GM18505 (cell line): ENCODE measurements at regions not wholly inside any gene's neighbourhood (a gene's known extent, or its start where the extent isn't known, plus 50 kb on each side); places are given as distances from the start of the nearest gene placed in this dataset.

ENCODE experiments used
- ATAC-seq: cut with Tn5 transposase; IDR thresholded peaks from one replicate; pipeline ENCODE4 v1.9.1; 2021; ENCODE audit not compliant: unreplicated experiment
- POLR2A ChIP-seq: IDR thresholded peaks from 4 replicates; pipeline ENCODE4 v1.6.1; 2011; ENCODE audit warnings: borderline replicate concordance; ENCODE audit not compliant: insufficient read depth, insufficient read length; ENCODE audit errors: extremely low read depth

DNA sequence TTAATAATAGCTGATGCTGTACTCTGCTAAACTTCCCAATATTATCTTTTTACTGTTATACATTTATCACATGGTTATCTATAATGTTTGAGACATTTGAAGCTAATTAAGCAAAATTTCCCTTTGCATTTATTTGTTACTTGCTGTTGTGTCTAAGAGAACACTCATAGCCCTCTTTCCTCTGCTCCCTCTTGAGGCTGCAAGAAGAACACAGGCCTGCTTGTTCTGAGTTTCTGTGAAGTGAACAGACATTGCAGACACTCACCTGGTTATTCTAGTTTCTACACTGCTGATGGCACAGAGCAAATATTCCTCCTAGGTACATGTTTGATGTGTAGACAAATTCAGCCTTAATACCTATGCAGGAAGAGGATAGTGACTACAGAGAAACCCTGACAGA lies 367.8 kb downstream of the GASK1B start:
- no peak for TF ChIP-seq POLR2A
- no peak for ATAC-seq

DNA sequence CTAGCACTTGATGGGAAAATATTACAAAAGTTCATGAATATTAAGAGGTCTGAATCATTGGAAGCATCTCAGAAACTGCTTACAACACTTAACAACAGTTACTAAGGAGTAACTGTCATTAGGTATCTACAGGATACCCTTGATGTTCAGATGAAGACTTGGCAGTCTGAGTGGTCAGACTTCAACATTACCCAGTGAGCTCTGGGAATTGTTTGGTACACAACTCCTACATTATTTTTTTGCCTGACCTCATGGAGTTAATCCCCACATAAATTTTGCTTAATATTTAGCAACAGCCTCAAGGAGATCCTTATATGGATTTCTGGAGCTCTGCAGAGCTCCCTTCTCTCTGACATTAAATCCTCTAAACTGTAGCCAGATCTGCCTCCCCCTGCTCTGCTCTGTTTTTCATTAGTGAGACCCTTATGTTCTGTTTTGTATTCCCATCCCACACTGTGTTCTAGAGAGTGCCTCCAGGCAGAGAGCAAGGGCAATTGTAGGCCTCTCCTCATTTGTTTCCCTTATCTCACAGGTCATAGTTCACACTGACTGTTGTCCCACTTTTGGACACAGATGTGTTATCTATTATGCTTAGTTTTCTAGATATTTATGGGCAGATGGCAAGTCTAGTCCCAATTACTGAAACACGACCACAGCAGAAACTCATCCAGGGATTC lies 368.8 kb downstream of the GASK1B start:
- no peak for ATAC-seq
- no peak for TF ChIP-seq POLR2A

DNA sequence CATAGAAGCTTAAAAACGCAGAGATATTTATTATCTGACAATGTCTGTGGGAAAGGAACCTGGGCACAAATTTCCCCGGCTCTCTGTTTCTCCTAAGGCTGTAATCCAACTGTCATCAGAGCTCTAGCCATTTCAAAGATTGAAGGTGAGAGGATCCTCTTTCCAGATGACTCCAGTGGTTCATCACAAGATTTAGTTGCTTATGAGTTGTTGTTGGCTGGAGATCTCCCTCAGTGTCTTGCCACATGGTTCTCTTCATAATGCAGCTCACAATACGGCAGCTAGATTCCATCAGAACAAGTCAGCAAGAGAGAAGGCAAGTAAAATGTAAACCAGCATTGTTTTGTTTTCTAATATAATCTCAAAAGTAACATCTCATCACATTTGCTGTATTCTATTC lies 369.4 kb downstream of the GASK1B start:
- TF ChIP-seq POLR2A, result no peak
- ATAC-seq, result no peak

DNA sequence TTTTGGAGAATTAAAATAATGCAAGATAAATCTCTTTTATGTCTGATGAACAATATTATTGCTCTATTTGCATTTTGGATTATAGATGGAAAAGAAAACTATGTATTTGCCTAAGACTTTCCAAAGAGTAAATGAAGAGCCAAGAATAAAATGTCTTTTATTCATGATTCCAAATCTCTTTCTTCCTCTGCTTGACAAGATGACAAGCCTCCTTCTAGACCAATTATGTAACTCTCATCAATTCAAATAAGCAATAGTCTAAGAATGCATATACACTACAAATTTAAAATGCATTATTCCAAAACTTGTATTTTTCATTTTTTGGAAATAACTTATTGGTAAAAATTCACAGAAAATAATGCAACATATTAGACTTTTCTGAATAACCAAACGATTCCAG lies 377.3 kb downstream of the GASK1B start:
- no peak for TF ChIP-seq POLR2A
- ATAC-seq, result no peak

DNA sequence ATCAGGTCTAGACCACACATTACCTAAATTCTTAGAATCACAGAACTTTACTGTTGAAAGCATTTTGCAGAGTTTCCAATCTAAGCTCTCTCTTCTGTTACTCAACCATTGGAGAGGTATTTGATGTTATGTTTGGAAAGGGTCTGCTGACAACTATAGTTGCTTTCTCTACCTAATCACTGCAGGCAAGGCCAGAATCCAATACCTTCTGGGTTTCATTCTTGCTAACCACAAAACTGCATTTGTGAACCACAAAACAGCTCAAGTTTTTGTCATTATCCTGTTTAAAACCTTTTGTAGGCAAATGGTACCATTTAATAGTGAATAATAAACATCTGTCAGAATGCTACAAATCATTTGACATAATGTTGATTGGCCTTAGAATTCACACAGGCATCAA lies 380.1 kb downstream of the GASK1B start:
- ATAC-seq, result no peak
- TF ChIP-seq POLR2A, result no peak

DNA sequence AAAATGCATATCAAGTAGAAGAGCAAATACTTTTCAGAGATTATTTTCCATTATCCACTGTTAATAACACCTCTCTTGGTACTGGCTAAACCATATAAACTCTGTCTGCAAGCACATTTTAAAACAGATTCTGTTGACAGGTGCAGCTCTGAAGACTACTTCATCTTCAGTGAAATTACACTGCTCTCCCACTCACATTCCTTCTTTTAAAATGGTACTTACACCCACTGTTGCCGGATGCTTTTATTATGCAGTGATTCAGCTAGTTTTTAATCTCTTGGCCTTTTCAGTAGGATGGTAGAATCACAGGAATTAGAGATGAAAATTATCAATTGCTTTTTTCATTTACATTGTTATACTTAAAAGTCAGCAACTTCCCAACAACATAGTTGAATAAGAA lies 381.6 kb downstream of the GASK1B start:
- ATAC-seq, result no peak
- no peak for TF ChIP-seq POLR2A

DNA sequence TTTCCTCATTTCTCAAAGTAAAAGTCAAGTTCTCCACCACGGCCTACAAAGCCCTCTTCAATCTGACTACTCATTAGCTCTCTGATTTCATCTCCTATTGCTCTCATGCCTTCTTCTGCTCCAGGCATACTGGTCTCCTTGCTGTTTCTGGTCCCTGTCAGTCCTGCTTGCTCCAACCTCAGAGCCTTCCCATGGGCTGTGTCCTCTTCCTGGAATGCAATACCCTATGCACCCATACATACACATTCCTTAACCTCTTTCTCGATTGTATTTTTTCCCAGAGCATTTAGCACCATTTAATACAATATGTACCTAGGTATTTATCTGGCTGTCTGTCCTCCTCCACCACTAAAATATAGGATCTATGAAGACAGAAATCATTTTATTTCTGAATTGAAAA lies 385.2 kb downstream of the GASK1B start:
- no peak for ATAC-seq
- no peak for TF ChIP-seq POLR2A

DNA sequence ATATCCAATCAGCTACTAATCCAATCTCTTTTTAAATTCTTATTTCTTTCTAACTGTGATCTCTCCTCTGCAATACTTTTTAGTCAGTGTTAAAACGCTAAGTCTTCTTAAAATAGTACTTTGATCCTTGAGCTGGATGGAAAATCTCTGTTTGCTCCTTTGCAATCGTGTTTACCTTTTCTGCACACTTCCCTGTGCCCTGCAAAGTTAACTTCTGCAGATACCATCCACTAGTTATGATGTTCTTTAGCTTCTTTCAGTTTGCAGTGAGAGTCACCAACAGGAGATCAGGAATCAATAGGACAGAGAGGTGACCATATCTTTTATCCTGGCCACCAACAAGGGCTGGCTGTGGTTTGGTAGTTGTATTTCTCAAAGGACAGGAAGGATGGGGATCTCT lies 391.5 kb downstream of the GASK1B start:
- no peak for ATAC-seq
- no peak for TF ChIP-seq POLR2A

DNA sequence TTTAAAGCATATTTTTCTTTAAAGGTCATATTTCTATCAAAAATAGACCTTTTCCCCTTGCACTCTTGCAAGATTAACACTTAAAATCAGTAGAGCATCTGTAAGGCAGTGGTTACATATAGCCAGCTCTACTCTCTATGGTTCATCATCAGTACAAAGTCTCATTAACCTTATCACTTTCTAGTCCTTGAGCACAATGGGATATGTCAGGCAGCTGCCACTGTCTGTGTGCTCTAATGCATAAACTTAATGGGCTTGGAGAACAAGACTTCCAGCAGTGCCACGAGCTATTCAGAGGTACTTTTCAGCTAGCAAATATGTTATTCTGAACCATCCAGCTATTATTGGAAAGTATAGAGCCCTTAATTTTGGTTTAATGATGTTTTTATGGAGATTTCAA lies 393.7 kb downstream of the GASK1B start:
- no peak for ATAC-seq
- TF ChIP-seq POLR2A, result no peak

DNA sequence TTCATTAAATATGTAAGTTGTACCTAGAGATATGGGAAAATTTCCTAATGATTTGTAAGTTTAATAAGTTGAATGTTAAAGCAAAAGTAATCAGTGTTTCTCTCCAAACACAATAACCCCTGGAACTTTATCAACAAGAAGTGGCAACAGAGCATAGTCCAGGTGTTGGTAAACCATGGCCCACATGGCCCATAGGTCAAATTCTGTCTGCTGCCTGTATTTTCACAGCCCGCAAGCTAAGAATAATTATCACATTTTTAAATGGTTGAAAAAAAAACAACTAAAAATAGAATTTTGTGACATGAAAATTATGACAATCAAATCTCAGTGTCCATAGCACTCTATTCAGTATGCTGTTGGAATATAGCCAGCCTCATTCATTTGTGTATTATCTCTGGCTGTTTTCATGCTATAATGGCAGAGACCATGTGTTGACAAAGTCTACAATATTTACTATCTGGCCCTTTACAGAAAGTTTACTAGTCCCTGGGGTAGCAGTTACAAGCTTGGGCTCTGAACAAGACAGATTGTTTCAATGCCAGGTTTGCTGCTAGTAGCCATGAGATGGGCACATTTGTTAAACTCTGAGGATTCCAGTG lies 395.8 kb downstream of the GASK1B start:
- TF ChIP-seq POLR2A, result no peak
- no peak for ATAC-seq

DNA sequence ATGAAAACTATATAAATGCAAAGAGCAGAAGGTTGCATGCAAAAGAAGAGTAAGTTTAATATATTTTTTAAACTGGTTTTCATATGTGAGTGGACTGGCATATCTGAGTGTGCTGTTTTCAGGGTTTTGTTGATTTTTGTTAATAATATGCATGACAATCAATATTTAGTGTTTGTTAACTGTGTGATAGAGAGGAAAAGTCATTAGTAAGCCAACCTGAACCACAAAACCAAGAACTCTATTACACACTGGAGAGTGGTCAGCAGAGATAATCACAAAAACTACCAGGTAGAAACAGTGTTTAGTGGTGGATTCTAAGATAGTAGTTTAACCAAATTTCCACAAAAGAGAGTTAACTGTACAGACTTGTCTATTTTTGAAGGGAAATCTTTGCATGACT lies 396.9 kb downstream of the GASK1B start:
- TF ChIP-seq POLR2A, result no peak
- ATAC-seq, result no peak

DNA sequence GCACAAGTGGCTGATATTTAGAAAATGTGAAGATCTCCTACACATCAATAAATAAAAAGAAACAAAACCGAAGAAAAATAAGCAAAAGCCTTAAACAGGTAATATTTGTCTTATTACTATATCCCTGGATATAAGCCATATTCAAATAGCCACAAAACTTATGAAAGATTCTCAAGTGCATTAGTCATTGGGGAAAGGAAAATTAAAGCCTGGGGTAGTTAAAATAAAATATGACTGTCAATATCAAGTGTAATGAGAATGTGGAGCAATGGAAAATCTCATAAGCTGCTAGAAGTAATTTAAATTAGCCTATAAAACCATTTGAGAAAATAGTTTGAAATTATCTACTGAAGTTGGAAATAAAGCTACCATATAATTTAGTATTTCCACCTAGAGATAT lies 399.9 kb downstream of the GASK1B start:
- no peak for ATAC-seq
- TF ChIP-seq POLR2A, result no peak

DNA sequence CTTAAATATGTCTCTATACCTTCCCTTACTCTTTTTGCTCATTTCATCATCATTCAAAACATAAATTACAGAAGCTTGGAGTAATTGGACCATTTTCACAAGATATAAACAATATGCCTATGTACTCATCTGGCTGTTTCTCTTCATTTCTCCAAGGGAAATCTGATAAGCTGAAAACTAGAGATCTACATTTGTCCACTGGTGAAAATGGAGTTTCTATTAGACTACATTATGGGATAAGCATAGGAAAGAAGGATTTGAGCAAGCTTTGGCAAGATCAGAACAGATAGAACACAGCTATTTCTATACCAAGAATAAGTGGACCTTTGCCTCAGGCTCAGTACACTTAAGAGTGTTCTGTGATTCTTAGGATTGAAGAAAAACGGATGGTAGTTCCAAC lies 404.4 kb downstream of the GASK1B start:
- TF ChIP-seq POLR2A, result no peak
- no peak for ATAC-seq

DNA sequence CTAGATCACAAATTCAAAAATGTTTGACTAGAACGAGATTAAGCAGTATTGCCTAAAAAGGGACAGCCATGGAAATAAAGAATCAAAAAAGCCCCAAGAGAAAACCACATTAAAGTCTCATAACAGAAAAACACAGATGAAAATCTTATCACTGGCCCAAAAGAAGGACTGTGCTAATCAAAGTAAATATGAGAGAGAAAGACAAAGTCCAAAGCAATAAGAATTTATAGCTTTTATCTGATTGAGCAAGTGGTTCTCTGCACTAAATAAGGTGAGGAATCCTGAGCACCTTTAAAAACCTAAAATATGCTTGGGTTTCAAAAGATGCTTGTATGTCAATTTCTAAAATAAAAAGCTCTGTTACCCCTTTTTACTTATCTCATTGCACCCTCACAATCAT lies 409.3 kb downstream of the GASK1B start:
- no peak for TF ChIP-seq POLR2A
- ATAC-seq, result no peak

DNA sequence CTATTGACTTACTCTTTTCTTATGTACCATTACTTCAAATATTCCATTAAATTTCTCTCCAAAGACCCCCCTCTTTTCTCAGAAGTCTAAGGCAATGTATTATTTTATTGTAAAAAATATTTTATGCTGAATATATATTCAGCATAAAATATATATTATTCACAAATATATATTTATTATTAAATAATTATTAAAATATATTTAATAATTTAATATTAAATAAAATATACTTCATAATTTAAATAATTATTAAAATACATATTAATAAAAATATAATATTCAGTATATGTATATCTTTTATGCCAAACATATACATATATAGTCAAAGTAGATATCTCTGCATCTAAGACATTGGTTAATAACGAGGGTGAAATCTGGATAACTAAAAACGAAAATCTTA lies 418.4 kb downstream of the GASK1B start:
- TF ChIP-seq POLR2A, result no peak
- no peak for ATAC-seq

DNA sequence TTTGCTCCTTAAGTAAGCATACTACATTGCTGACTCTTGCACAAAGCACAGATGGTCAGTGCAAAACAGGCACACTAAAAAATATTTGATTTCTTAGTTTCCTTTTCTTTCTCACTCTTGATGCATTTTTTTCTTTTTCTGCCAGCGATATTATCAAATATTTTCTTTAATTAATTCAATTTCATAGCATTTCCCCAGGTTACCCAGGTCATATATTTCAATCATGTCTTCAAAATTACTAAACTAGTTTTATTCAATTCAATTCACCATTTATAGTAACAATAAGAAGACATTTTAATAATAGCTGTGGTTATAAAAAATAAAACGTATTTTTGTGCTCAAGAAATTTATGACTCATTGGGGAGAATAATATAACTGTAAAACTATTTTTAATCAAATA lies 421.2 kb downstream of the GASK1B start:
- ATAC-seq, result no peak
- no peak for TF ChIP-seq POLR2A

DNA sequence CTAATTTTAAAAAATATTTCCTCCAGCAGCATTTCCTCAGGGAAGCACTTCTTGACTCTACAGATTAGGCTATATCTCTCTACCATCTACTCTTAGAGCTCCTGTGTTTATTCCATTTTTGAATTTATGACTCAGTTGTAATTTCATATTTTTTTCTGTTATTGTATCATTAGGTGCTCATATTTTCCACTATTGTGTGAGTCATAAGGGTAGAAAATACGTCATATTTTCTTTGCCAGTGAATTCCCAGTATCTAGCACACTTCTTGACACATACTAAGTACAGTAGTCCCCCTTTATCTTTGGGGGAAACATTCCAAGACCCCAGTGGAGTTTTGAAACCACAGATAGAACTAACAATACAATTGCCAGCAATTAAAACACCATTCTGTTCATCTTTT lies 431.2 kb downstream of the GASK1B start:
- no peak for ATAC-seq
- no peak for TF ChIP-seq POLR2A
